GM21447 (cell line): ENCODE measurements at regions not wholly inside any gene's neighbourhood (a gene's known extent, or its start where the extent isn't known, plus 50 kb on each side); places are given as distances from the start of the nearest gene placed in this dataset.
A peak's percentile ranks its signal among the peaks of the same experiment; 100 is the strongest.

Experiments used
- ATAC-seq: cut with Tn5 transposase; IDR thresholded peaks from one replicate; pipeline ENCODE4 v1.9.1; 2021; ENCODE audit not compliant: unreplicated experiment

- no peak for ATAC-seq
These were observed 204.8 kb upstream of the GALNT5 start for GRCh38 chr2:157052685-157053224.

- no peak for ATAC-seq
These were observed 203.6 kb upstream of the GALNT5 start for GRCh38 chr2:157053876-157054275.

- no peak for ATAC-seq
These were observed 201.8 kb upstream of the GALNT5 start for GRCh38 chr2:157055660-157056199.

GRCh38 chr2:157056200-157056676 is 201.3 kb upstream of the GALNT5 start:
- ATAC-seq: no peak

DNA sequence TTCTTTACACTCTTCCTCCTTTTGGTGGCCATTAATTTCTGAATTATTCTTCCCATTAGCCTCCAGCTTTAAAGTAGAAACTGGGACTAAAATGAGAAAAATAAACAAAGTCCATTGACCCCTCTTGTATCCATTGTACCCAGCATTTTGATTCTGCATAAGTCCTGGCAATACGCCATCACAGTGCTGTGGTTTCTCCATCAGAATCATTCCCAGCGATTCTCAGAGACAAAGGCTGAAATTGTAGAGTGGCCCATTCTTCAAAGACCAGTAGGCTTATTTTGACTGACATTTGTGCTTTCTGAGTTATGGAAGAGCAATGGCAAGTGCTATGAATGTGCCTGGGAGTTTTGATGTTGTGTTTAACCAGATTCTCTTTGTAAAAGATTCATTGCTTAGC is 199.3 kb upstream of the GALNT5 start:
- ATAC-seq: no peak

DNA sequence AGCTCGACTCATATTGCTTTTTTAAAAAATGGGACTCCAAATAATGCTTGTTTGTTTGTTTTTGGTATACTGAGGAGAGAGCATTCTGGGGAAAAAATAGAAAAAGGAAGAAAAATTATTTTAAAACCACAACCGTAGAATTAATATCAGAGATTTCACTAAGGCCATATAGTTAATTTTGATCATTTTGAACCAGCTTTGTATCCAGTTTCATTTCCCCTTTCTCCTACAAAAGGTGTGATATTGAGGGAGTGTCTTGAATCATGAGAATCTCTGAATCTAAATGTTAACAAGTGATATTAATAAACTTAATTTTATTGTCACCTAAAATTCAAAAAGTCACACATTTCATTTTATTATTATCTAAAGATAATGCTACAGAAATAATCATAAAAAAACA is 198.5 kb upstream of the GALNT5 start:
- ATAC-seq: no peak

DNA sequence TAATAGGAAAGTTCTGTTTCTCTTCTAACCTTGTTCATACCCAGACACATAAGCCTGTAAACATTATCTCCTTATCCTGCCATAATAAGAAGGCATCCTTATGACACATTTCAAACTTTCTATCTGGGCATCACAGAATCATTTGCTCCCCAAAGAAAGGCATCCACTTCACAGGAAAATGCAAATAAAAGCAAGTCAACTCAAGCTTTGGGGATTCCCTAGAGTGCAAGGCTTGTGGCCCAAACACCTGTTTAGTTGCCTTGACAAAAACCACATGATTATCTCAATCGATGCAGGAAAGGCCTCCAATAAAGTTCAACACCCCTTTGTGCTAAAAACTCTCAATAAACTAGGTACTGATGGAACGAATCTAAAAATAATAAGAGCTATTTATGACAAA is 195.7 kb upstream of the GALNT5 start:
- peak; percentile 95 for ATAC-seq

DNA sequence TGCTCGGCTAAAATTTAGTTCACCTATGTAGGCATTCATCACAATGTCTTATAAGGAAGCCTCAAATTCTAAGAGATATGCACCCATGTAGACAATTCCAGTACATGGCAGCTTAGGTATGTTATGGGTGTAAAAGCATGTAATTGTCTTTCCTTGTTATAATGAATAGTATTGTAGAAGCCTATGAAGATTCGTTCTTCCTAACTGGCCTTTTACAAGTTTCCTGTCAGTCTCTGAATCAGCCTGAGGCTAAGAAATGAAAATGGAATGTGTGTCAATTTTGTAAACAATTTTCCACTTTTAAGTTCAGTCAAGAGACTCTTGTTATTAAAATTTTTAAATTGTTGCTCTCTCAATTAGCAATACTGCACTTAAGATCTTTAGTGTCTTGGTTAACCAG is 189.9 kb upstream of the GALNT5 start:
- no peak for ATAC-seq

- ATAC-seq: no peak
These were observed 189.3 kb upstream of the GALNT5 start for GRCh38 chr2:157068237-157068636.

GRCh38 chr2:157075924-157076323 is 181.6 kb upstream of the GALNT5 start:
- ATAC-seq: no peak

DNA sequence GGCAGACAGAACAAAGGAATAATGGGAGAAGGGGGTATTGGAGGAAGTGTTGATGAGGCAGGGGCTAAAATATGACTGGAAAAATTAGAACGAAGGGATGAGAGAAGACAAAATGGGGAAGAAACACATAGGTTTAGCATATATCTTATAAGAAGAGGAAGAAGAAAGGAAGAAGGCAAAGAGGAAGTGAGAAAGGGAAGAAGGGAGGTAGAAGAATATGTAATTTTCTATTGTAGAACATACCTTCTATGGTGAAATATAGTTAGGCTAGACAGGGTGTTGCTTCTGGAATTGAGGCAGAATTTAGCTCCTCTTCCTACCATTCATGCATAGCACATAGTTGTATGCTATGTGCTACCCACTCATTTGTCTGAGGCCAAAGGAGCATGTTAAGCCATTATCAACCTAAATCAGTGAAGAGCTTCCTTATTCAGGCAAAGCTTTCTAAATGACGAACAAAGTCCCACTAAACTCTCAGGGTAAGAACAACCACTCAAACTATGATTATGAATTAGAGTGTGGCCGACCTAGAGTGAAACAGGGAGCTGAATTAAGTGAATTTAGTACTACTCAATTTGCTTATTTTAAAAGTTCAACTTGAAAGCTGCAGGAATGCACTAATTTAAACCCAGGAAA is 180.9 kb upstream of the GALNT5 start:
- ATAC-seq: no peak

DNA sequence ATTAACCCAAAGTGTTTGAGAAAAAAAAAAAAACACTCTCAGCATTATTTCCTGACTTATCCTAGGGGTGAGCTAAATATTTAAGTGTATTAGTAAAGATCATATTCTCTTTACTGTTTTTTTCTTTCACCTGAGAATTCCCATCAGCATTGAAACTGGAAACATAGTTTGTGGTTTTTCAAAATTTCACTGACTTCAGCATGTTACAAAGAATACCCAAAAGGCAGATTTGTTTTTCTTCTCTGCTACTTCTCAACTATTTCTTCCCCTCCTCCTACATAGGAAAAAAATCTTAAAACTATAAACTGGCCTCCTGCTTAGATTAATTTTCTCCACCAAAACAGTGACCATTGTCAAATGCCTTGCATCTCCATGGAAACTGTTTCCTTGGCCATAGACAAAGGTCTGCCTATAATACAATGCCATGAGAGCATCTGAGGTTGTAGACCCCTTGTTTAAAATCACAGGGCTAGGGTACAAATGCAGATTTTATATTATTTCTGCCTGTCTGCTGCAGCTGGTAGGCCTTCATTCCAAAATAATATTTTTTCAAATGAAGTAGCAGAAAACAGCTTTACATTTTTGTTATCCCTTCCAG is 179.7 kb upstream of the GALNT5 start:
- no peak for ATAC-seq

- ATAC-seq: no peak
These were observed 174.6 kb upstream of the GALNT5 start for GRCh38 chr2:157082950-157083349.

- ATAC-seq: no peak
These were observed 172.0 kb upstream of the GALNT5 start for GRCh38 chr2:157085522-157085921.

DNA sequence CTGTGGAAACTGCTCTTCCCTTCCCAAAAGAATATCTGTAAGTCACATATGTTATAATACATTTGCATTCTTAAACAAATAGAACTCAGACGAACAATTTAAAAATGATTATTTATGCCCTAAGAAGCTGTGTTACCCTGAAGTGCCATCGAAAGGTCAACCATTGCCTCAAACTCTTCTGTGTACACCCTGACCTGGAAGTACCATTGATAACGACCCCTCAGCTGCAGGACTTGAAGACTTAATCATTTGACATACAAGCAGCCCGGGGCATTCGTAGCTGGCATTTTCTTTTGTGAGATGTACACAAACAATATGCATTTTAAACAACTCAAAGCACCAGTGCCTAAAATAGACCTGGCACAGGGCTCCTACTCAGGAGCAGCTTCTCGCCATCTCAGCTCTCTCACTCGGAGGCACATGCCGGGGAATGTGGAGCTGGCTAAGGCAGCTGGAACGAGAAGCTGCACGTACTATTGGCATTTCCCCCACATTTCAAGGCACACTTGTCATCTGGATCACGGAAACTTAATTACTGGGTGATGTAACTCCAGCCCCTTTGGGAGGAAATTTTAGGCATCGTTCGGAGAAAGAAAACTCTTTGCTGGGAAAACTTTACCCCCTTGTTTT is 170.0 kb upstream of the GALNT5 start:
- no peak for ATAC-seq

DNA sequence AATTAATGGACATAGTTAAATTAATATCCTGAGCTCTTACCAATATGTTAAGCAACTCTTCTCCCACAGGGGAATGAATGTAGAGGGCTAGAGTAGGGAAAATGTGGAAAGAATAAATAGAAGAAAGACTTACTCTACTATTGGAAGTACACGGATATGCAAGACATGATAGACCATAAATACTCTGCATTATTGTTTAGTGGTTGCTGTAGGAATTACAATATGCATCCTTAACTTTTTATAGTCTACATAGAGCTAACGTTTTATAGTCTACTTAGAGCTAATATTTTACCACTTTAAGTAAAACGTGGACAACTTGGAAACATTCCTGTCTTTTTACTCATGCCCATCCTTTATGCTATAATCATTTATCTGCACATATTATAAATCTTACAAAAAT is 163.8 kb upstream of the GALNT5 start:
- no peak for ATAC-seq

GRCh38 chr2:157105372-157105771 is 152.1 kb upstream of the GALNT5 start:
- ATAC-seq: no peak

DNA sequence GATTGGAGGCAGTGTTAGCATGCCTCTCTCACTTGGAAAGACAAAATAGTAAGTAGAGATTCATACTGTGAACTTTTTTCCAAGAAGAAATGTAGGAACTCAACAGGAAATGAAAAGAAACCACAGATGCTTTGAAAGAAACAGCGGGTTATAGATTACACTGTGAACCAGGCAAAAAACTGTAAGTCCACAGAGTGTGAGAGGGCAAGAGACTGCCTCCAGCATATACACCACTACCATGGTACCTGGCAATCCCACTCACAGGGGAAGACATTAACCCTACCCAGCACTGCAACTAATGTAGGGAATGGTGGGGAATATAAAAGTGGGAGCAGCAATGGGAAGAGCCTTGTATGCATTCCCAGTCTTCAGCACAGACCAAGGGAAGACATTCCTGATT is 150.6 kb upstream of the GALNT5 start:
- no peak for ATAC-seq

DNA sequence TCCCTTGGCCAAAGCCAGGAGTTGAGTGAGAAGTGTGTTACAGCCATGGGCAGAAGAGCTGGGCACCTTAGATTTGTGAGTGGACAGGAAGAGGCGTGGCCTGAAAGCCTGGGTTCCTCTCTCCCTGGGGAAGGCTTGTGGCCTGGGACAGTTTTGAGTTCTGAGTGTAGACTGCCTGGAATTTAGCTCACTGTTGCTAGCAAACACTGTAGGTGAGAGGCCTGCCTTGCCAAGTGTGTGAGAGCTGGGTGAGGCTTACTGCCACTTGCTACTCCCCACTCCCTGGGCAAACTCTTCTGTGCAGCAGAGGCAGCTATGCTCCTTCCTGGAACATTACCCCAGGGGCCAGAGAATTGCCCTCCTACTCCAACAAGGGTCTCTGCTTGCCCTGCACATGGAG is 150.0 kb upstream of the GALNT5 start:
- ATAC-seq: no peak

DNA sequence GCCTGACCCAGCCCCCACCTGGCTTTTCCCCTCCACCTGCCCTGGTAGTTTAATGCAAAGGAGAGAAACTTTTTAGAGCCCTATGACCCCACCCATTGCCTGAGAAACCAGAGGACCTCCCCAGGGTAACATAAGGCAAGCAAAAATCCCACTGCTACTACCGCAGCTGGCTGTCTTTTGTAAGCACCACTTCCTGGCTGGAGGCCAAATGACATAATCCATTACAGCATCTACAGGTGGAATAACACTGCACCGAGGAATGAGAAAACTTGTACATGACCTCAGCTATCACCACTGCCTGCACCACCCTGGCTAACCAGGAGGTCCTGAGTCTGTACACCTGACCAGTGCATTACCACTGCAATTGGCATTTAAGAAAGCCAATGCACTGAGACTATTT is 149.6 kb upstream of the GALNT5 start:
- ATAC-seq: no peak

- ATAC-seq: no peak
These were observed 134.7 kb upstream of the GALNT5 start for GRCh38 chr2:157122776-157123175.

GRCh38 chr2:157124731-157125130 is 132.8 kb upstream of the GALNT5 start:
- no peak for ATAC-seq
